ENCODE measurements at regions not wholly inside any gene's neighbourhood (a gene's known extent, or its start where the extent isn't known, plus 50 kb on each side); places are given as distances from the start of the nearest gene placed in this dataset.
"Not testable (repeated sequence)": the region's sequence is repeated elsewhere in the genome, so short reads cannot be mapped to it uniquely, and the experiment has no call there.

DNA sequence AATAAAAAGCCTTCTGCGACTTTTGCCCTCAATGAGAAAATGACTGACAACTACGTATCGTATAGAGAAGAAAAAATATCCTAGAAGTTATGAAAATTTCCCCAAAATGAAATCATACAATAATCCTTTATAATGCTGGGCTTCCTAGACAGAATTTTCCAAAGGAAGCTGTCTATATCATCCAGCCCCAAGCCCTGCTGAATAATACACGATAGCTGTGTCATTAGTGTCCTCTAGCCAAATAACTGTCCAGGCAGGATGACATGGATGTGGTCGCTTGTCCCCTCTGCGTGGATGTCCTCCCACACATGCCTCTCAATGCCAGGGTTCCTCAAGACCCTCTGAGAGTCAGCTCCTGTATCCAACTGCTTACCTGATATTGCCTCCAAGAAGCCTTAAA is 61.7 kb upstream of the ECHDC3 start:
- Histone ChIP-seq H3K4me1 (ENCODE audit: insufficient read depth, low read length) (no peaks in the 10 kb centered on the region), H3K9me3 (ENCODE audit: low read length) (no peaks in the 10 kb centered on the region), H3K9ac (ENCODE audit: low read length) (no peak overlapping the region), H3K36me3 (ENCODE audit: insufficient read depth, low read length) (no peaks in the 10 kb centered on the region), H3K27me3 (ENCODE audit: control insufficient read depth in 1 of 2, insufficient read depth in 2 of 2, low read length in 2 of 2) (no peaks in the 10 kb centered on the region), H3K27ac (ENCODE audit: low read depth, low read length) (no peak overlapping the region), H3K4me3 (ENCODE audit: low read depth in 1 of 2, low read length in 2 of 2) (no peak overlapping the region)

DNA sequence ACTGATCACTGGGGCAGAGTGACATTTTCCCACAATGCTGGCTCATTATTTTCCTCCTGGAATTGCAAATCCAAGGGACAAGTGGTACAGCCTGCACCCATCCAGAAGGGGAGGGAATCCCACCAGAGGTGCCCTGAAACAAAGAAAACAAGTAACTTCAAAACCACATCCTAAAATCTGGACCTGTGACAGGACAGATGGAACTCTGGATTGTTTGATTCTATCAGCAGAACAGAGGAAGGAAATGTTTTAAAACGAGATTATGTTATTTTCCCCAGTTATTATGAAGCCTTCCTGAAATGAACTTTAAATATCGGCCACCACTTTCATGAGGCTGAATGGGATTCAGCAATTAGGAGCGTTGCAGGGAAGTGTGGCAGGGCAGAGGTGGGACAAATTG is 62.2 kb upstream of the ECHDC3 start:
- Histone ChIP-seq H3K4me1 (ENCODE audit: insufficient read depth, low read length) (no peaks in the 10 kb centered on the region), H3K27me3 (ENCODE audit: control insufficient read depth in 1 of 2, insufficient read depth in 2 of 2, low read length in 2 of 2) (no peaks in the 10 kb centered on the region), H3K9me3 (ENCODE audit: low read length) (no peaks in the 10 kb centered on the region), H3K4me3 (ENCODE audit: low read depth in 1 of 2, low read length in 2 of 2) (no peak overlapping the region), H3K9ac (ENCODE audit: low read length) (no peak overlapping the region), H3K36me3 (ENCODE audit: insufficient read depth, low read length) (no peaks in the 10 kb centered on the region), H3K27ac (ENCODE audit: low read depth, low read length) (no peak overlapping the region)

DNA sequence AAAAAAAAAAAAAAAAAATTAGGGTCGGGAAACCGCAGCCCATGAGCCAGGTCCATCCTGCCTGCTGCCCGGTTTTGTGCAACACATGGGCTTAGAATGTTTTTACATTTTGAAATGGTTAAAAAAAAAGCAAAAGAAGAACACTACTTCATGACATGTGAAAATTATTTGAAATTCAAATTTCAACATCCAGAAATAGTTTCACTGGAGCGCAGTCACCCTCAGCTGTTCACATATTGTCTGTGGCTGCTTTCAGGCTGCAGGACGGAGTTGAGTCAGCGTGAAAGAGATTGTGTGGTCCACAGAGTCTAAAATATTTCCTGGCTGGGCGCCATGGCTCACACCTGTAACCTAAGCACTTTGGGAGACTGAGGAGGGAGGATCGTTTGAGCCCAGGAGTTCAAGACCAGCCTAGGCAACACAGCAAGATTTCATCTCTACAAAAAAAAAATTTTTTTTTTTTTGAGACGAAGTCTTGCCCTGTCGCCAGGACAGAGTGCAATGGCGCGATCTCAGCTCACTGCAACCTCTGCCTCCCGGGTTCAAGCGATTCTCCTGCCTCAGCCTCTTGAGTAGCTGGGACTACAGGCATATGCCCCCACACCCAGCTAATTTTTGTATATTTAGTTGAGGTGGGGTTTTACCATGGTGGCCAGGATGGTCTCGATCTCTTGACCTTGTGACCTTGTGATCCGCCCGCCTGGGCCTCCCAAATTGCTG is 63.9 kb upstream of the ECHDC3 start:
- H3K4me3 ChIP-seq (ENCODE audit: low read depth in 1 of 2, low read length in 2 of 2): no peak overlapping the region
- H3K9me3 ChIP-seq (ENCODE audit: low read length): no peaks in the 10 kb centered on the region
- H3K27ac ChIP-seq (ENCODE audit: low read depth, low read length): no peak overlapping the region
- no peaks in the 10 kb centered on the region for H3K4me1 ChIP-seq (ENCODE audit: insufficient read depth, low read length)
- no peaks in the 10 kb centered on the region for H3K36me3 ChIP-seq (ENCODE audit: insufficient read depth, low read length)
- H3K27me3 ChIP-seq (ENCODE audit: control insufficient read depth in 1 of 2, insufficient read depth in 2 of 2, low read length in 2 of 2): no peaks in the 10 kb centered on the region
- H3K9ac ChIP-seq (ENCODE audit: low read length): no peak overlapping the region

DNA sequence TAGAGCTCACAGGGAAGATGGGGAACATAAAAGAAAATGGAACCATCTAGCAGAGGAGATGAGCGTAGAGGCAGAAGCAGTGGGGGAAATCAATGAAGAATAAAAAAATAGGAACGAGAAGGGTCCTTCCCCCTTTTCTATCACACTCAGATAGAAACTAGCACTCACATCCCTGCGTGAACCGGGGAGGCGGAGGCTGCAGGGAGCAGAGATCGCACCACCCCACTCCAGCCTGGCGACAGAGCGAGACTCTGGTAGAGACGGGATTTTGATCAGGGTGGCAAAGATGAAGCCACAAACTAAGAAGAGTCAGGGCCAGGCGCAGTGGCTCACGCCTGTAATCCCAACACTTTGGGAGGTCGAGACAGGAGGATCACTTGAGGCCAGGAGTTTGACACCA is 64.7 kb upstream of the ECHDC3 start:
- no peak overlapping the region for H3K9ac ChIP-seq (ENCODE audit: low read length)
- H3K36me3 ChIP-seq (ENCODE audit: insufficient read depth, low read length): no peaks in the 10 kb centered on the region
- no peaks in the 10 kb centered on the region for H3K9me3 ChIP-seq (ENCODE audit: low read length)
- H3K4me1 ChIP-seq (ENCODE audit: insufficient read depth, low read length): no peaks in the 10 kb centered on the region
- H3K4me3 ChIP-seq (ENCODE audit: low read depth in 1 of 2, low read length in 2 of 2): no peak overlapping the region
- no peaks in the 10 kb centered on the region for H3K27me3 ChIP-seq (ENCODE audit: control insufficient read depth in 1 of 2, insufficient read depth in 2 of 2, low read length in 2 of 2)
- no peak overlapping the region for H3K27ac ChIP-seq (ENCODE audit: low read depth, low read length)

DNA sequence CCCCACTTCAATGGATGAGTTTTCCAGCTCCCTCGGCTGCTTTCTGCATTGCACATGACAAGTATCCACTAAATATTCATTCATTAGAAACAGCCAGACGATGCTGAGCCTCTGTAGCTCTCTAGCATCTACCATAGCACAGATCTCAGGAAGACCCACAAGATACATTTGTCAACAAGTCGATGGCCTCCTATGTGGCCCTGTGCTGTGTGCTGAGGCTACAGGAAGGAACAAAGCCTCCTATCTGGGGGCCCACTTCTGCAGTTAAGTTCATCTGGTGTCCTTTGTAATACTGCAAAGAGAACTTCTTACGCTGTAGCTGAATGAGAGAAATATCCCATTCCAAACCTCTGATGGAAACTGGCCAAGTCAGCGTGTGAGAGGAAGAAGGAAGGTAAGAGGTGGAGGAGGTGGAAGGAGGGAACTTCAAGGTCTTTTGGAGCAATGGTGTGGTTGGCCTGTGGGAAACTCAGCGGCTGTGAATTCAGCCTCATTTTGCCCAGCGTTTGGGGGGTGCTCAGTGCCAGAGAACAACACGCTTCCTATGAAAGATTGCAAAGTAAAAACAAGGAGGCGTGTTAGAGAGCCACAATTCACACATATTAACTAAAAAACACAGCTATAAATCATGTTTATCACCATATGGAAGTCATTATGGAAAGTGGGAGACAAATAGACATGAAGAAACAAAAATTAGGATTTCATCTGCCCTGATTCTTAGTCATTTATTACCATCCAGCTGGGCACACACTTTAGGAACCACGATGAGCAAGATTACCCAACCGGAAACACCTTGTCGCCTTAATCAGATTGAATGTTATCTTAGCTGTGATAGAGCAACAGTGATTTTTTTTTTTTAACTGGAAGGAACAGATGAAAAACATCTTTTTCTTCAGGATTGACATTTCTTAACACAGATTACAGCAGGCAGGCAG is 62.2 kb upstream of the USP6NL start:
- Histone ChIP-seq H3K27ac (ENCODE audit: low read depth, low read length) (no peak overlapping the region), H3K4me3 (ENCODE audit: low read depth in 1 of 2, low read length in 2 of 2) (no peak overlapping the region), H3K9me3 (ENCODE audit: low read length) (no peaks in the 10 kb centered on the region), H3K4me1 (ENCODE audit: insufficient read depth, low read length) (no peaks in the 10 kb centered on the region), H3K9ac (ENCODE audit: low read length) (no peak overlapping the region), H3K27me3 (ENCODE audit: control insufficient read depth in 1 of 2, insufficient read depth in 2 of 2, low read length in 2 of 2) (no peaks in the 10 kb centered on the region), H3K36me3 (ENCODE audit: insufficient read depth, low read length) (no peaks in the 10 kb centered on the region)

DNA sequence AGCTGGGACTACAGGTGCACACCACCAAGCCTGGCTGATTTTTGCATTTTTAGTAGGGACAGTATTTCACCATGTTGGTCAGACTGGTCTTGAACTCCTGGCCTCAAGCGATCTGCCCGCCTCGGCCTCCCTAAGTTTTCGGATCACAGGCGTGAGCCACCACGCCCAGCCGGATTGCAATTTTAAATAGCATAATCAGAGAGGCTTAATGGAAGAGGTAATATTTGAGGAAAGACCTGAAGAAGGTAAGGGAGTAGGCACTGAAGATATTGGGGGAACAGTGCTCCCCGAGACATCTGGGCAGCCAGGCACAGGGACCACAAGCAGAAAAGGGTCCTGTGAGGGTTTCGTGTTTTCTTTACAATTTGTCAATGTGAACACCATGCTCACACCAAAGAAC is 61.4 kb upstream of the USP6NL start:
- Histone ChIP-seq H3K36me3 (ENCODE audit: insufficient read depth, low read length) (no peaks in the 10 kb centered on the region), H3K27ac (ENCODE audit: low read depth, low read length) (no peak overlapping the region), H3K4me3 (ENCODE audit: low read depth in 1 of 2, low read length in 2 of 2) (no peak overlapping the region), H3K9me3 (ENCODE audit: low read length) (no peaks in the 10 kb centered on the region), H3K27me3 (ENCODE audit: control insufficient read depth in 1 of 2, insufficient read depth in 2 of 2, low read length in 2 of 2) (no peaks in the 10 kb centered on the region), H3K9ac (ENCODE audit: low read length) (no peak overlapping the region), H3K4me1 (ENCODE audit: insufficient read depth, low read length) (no peaks in the 10 kb centered on the region)

DNA sequence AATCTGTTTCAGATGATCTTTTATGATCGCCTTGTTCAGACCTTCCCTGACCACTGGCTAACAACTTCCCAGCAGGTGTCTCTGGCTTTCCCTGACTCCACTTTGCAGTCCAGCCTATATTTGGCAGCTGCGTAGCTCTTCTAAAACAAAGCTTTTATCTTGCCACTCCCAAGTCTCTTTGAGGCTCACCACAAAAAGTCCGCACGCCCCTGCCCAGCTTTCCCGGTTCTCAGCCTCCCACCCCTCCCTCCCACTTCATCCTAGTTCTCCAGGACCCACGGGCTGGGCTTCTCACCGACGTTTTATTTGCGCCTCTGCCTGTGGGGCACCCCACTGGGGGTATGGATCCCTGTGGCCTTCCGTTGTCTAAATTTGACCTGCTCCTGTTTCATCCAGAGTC is 58.9 kb upstream of the USP6NL start:
- Histone ChIP-seq H3K4me3 (ENCODE audit: low read depth in 1 of 2, low read length in 2 of 2) (no peak overlapping the region), H3K36me3 (ENCODE audit: insufficient read depth, low read length) (no peaks in the 10 kb centered on the region), H3K27ac (ENCODE audit: low read depth, low read length) (no peak overlapping the region), H3K4me1 (ENCODE audit: insufficient read depth, low read length) (no peaks in the 10 kb centered on the region), H3K9me3 (ENCODE audit: low read length) (no peaks in the 10 kb centered on the region), H3K27me3 (ENCODE audit: control insufficient read depth in 1 of 2, insufficient read depth in 2 of 2, low read length in 2 of 2) (no peaks in the 10 kb centered on the region), H3K9ac (ENCODE audit: low read length) (no peak overlapping the region)

DNA sequence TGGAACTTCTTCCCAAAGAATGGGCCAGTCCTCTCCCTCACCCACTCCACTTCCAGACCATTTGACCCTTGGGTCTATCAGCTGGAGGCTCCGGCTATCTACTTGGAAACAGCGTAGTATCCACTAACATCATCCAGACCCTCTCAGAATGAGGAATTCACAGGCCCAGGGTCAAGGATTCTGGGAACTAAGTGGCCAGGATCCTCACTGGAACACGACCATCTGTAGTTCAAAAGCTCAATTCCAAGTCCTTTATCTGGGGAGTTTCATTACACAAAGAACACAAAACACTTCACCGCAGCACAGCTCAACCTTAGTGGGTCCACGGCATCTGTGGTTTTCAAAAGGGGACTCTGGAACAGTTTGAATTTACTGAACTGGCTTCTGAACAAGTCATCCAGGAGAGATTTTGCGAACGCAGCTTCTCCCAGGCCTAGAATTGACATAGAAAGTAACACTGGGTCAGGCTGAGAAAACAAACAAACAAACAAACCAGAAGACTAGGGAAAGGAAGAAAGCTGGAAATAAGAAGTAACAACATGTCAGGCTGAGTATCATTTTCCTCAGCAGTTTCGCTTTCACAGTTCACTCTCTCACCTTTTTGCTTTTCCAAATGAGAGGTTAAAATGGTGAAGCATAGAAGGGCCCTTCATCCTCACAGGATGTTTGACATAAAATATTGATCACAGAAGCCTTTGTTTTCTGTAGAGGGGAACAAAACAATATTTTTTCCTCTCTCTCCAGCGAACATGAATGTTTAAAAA is 57.6 kb upstream of the USP6NL start:
- Histone ChIP-seq H3K27me3 (ENCODE audit: control insufficient read depth in 1 of 2, insufficient read depth in 2 of 2, low read length in 2 of 2) (no peaks in the 10 kb centered on the region), H3K36me3 (ENCODE audit: insufficient read depth, low read length) (no peaks in the 10 kb centered on the region), H3K4me1 (ENCODE audit: insufficient read depth, low read length) (no peaks in the 10 kb centered on the region), H3K4me3 (ENCODE audit: low read depth in 1 of 2, low read length in 2 of 2) (no peak overlapping the region), H3K9ac (ENCODE audit: low read length) (no peak overlapping the region), H3K9me3 (ENCODE audit: low read length) (no peaks in the 10 kb centered on the region), H3K27ac (ENCODE audit: low read depth, low read length) (no peak overlapping the region)

DNA sequence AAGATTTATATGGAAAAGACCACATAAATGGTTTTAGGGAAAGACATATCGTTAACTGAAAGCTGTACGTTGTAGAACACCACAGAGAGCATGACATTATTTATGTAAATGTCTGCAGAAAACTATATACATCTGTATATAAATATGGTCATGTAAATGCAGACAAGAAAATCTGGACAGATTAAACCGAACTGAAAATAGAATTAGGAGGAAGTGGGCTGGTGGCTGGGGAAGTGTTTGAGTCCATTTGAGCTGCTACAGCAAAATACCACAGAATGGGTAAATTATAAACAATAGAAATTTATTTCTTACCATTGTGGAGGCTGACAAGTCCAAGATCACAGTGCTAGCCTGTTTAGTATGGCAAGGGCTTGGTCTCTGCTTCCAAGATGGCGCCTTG is 56.3 kb upstream of the USP6NL start:
- H3K27ac ChIP-seq (ENCODE audit: low read depth, low read length): no peak overlapping the region
- H3K9me3 ChIP-seq (ENCODE audit: low read length): no peaks in the 10 kb centered on the region
- H3K4me3 ChIP-seq (ENCODE audit: low read depth in 1 of 2, low read length in 2 of 2): no peak overlapping the region
- no peaks in the 10 kb centered on the region for H3K4me1 ChIP-seq (ENCODE audit: insufficient read depth, low read length)
- no peak overlapping the region for H3K9ac ChIP-seq (ENCODE audit: low read length)
- no peaks in the 10 kb centered on the region for H3K36me3 ChIP-seq (ENCODE audit: insufficient read depth, low read length)
- H3K27me3 ChIP-seq (ENCODE audit: control insufficient read depth in 1 of 2, insufficient read depth in 2 of 2, low read length in 2 of 2): no peaks in the 10 kb centered on the region

DNA sequence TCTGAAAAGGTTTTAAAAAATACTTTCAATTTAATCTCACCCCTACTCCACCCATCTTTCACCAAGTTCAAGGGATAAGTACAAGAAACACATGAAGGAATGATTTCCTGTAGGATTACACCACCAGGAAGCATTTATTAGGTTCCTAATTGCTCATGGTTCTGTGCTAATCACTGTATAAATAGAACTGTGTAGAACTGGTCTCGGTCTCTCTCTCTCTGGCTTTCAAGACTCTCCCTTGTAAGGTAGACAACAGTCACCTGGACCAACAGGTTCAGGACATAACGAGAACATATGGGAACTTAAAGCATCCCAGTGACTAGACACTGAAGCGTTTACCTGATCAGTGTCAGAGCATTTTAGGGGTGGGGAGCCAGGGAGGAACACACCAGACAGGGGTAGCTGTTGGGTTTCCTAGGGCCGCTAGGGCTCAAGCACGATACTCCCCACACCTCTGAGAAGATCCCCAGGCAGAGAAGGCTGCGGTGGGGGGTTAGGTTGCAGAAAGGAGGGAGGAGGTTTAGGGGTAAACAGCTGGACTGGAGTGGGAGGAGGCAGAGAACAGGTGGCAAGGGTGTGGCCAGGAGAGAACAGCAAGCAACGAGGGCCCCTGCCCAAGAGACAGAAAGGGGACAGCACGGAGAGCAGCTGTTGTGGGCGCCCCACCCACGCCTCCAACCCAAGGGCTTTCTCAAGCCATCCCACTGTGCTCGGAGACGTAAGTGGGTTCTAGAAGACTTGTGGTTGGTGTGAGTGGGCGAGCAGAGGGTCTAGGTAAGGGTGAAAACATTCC is 52.5 kb upstream of the USP6NL start:
- no peaks in the 10 kb centered on the region for H3K4me1 ChIP-seq (ENCODE audit: insufficient read depth, low read length)

DNA sequence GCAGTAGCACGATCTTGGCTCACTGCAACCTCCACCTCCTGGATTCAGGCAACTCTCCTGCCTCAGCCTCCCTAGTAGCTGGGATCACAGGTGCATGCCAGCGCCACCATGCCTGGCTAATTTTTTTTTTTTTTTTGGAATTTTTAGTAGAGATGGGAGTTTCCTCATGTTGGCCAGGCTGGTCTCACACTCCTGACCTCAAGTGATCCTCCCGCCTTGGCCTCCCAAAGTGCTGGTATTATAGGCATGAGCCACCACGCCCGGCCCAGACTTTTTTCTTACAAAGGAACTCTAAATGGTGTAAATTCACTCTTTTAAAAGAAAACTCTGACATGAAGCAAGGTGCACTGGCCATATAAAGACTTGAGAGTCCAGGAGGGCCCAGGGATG is 51.7 kb upstream of the USP6NL start:
- not testable (repeated sequence) for H3K27ac ChIP-seq (ENCODE audit: low read depth, low read length); H3K4me3 ChIP-seq (ENCODE audit: low read depth in 1 of 2, low read length in 2 of 2); H3K9ac ChIP-seq (ENCODE audit: low read length); H3K9me3 ChIP-seq (ENCODE audit: low read length); H3K4me1 ChIP-seq (ENCODE audit: insufficient read depth, low read length); H3K27me3 ChIP-seq (ENCODE audit: control insufficient read depth in 1 of 2, insufficient read depth in 2 of 2, low read length in 2 of 2); H3K36me3 ChIP-seq (ENCODE audit: insufficient read depth, low read length)

More for the DNA sequence above, 52.5 kb upstream of the USP6NL start:
- no peaks in the 10 kb centered on the region for H3K9me3 ChIP-seq (ENCODE audit: low read length)
- H3K4me3 ChIP-seq (ENCODE audit: low read depth in 1 of 2, low read length in 2 of 2): no peak overlapping the region
- no peak overlapping the region for H3K9ac ChIP-seq (ENCODE audit: low read length)
- H3K27me3 ChIP-seq (ENCODE audit: control insufficient read depth in 1 of 2, insufficient read depth in 2 of 2, low read length in 2 of 2): no peaks in the 10 kb centered on the region
- H3K36me3 ChIP-seq (ENCODE audit: insufficient read depth, low read length): no peaks in the 10 kb centered on the region
- H3K27ac ChIP-seq (ENCODE audit: low read depth, low read length): no peak overlapping the region

Data from muscle layer of colon (tissue), 2 donors.